ENCODE measurements at regions not wholly inside any gene's neighbourhood (a gene's known extent, or its start where the extent isn't known, plus 50 kb on each side); places are given as distances from the start of the nearest gene placed in this dataset.
"Not testable (repeated sequence)": the region's sequence is repeated elsewhere in the genome, so short reads cannot be mapped to it uniquely, and the experiment has no call there.

- no peak for DNase-seq
Measured at GRCh38 chr1:188817814-188818213, 1659.8 kb downstream of the BRINP3 start.

GRCh38 chr1:188822248-188822647, 1655.4 kb downstream of the BRINP3 start:
- DNase-seq, result no peak

GRCh38 chr1:188825471-188825870, 1652.2 kb downstream of the BRINP3 start:
- DNase-seq, result no peak

GRCh38 chr1:188826800-188827199, 1650.9 kb downstream of the BRINP3 start:
- no peak for DNase-seq

- no peak for DNase-seq
Measured at GRCh38 chr1:188827400-188827799, 1650.3 kb downstream of the BRINP3 start.

GRCh38 chr1:188841111-188841696, 1636.5 kb downstream of the BRINP3 start:
- not testable (repeated sequence) for DNase-seq

- no peak for DNase-seq
Measured at GRCh38 chr1:188846468-188846867, 1631.2 kb downstream of the BRINP3 start.

- no peak for DNase-seq
Measured at GRCh38 chr1:188857526-188858087, 1620.1 kb downstream of the BRINP3 start.

- no peak for DNase-seq
Measured at GRCh38 chr1:188867614-188868013, 1610.0 kb downstream of the BRINP3 start.

- DNase-seq, result no peak
Measured at GRCh38 chr1:188871164-188871563, 1606.5 kb downstream of the BRINP3 start.

GRCh38 chr1:188872376-188872775, 1605.3 kb downstream of the BRINP3 start:
- no peak for DNase-seq

GRCh38 chr1:188877668-188878067, 1600.0 kb downstream of the BRINP3 start:
- DNase-seq, result no peak

- DNase-seq, result no peak
Measured at GRCh38 chr1:188888386-188888785, 1589.3 kb downstream of the BRINP3 start.

- no peak for DNase-seq
Measured at GRCh38 chr1:188889166-188889565, 1588.5 kb downstream of the BRINP3 start.

GRCh38 chr1:188891958-188892357, 1585.7 kb downstream of the BRINP3 start:
- DNase-seq, result no peak

GRCh38 chr1:188895611-188896010, 1582.1 kb downstream of the BRINP3 start:
- no peak for DNase-seq

- DNase-seq, result no peak
Measured at GRCh38 chr1:188903241-188903640, 1574.4 kb downstream of the BRINP3 start.

- no peak for DNase-seq
Measured at GRCh38 chr1:188904201-188904600, 1573.5 kb downstream of the BRINP3 start.

GRCh38 chr1:188906921-188907641, 1570.6 kb downstream of the BRINP3 start:
- no peak for DNase-seq

- no peak for DNase-seq
Measured at GRCh38 chr1:188930382-188930781, 1547.3 kb downstream of the BRINP3 start.

GRCh38 chr1:188931506-188931905, 1546.2 kb downstream of the BRINP3 start:
- DNase-seq, result no peak

GRCh38 chr1:188937965-188938551, 1539.6 kb downstream of the BRINP3 start:
- DNase-seq, result no peak

GRCh38 chr1:188941986-188942385, 1535.7 kb downstream of the BRINP3 start:
- no peak for DNase-seq

- no peak for DNase-seq
Measured at GRCh38 chr1:188949701-188950100, 1528.0 kb downstream of the BRINP3 start.
